ENCODE measurements at regions not wholly inside any gene's neighbourhood (a gene's known extent, or its start where the extent isn't known, plus 50 kb on each side); places are given as distances from the start of the nearest gene placed in this dataset.
"Not testable (repeated sequence)": the region's sequence is repeated elsewhere in the genome, so short reads cannot be mapped to it uniquely, and the experiment has no call there.

DNA sequence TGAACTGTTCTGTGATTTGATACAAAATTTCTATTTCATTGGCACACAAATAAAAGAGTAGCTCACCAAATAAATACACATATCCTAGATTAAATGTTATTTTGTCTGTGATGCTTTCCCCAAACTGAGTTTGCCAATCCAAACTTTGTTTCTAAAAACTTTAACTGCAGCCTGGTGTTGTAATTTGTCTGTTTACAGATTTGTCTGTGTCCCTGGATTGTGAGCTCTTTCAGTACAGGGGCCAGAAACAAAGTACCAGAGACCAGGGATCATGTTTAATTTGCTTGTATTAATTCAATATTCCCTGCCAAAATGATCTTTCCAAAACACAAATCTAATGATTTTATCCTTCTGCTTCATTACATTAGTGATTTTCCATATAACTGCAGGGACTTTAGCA lies 1044.6 kb upstream of the GJE1 start:
- intact Hi-C loops (cut with DNase I): no loop called here
- no peaks in the 10 kb centered on the region for H3K27me3 ChIP-seq (ENCODE audit: control insufficient read depth in 1 of 2, insufficient read depth in 2 of 2, low read length in 1 of 2)
- H3K9me3 ChIP-seq (ENCODE audit: control insufficient read depth, low read length): no peaks in the 10 kb centered on the region
- DNase-seq: no peak
- no peaks in the 10 kb centered on the region for H3K36me3 ChIP-seq (ENCODE audit: control insufficient read depth in 1 of 2, insufficient read depth in 2 of 2, low read length in 1 of 2)
- H3K27ac ChIP-seq (ENCODE audit: low read depth in 1 of 2, low read length in 2 of 2): no peak overlapping the region
- no peaks in the 10 kb centered on the region for H3K4me1 ChIP-seq (ENCODE audit: control insufficient read depth in 1 of 2, insufficient read depth in 2 of 2, low read length in 2 of 2)
- H3K4me3 ChIP-seq (ENCODE audit: low read length in 2 of 2): no peak overlapping the region
- ATAC-seq (ENCODE audit: low FRiP score): no peak

DNA sequence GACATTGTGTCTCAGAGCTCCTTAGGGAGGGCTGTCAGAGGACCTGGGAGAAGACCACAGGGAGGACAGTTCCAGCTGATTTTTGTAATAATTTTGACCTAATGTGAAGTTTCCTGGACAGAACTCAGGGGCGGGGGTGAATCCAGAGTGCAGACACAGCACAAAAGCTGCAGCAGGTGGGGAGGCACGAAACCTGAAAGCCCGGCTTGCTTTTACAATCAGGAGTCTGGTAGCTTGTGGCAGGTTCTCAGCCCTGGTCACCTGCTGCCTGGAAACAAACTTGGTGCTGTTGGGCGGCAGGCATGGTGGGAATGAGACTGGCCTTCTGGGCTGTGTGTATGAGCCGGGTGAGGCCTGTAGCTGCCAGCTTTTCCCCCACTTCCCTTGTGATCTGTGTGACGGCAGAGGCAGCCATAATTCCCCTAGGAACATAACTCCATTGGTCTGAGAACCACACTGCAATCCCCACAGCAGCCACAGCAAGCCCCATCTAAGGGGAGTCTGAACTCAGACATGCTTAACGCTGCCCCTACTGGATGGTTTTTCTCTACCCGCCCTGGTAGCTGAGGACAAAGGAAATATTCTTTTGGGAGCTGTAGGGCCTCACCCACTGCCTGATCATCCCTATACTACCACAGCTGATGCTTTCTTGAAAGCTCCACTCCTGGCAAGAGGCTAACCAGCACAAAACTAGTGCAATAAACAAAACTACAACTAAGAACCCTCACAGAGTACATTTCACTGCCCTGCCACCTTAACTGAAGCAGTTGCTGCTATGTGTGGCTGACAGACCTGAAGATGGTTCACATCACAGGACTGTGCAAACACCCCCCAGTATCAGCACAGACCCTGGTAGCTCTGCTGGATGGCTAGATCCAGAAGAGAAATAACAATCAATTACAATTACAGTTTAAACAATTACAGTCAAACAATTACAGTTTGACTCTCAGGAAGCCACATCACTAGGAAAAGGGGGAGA lies 1055.1 kb upstream of the GJE1 start:
- no peaks in the 10 kb centered on the region for H3K4me1 ChIP-seq (ENCODE audit: control insufficient read depth in 1 of 2, insufficient read depth in 2 of 2, low read length in 2 of 2)
- no peak overlapping the region for H3K4me3 ChIP-seq (ENCODE audit: low read length in 2 of 2)
- no peaks in the 10 kb centered on the region for H3K9me3 ChIP-seq (ENCODE audit: control insufficient read depth, low read length)
- H3K36me3 ChIP-seq (ENCODE audit: control insufficient read depth in 1 of 2, insufficient read depth in 2 of 2, low read length in 1 of 2): no peaks in the 10 kb centered on the region
- 94 to 98% methylated on average over 8 of the region's 8 CpGs for WGBS, 2 donors
- H3K27me3 ChIP-seq (ENCODE audit: control insufficient read depth in 1 of 2, insufficient read depth in 2 of 2, low read length in 1 of 2): no peaks in the 10 kb centered on the region
- ATAC-seq (ENCODE audit: low FRiP score) (no peak), DNase-seq (no peak)
- H3K27ac ChIP-seq (ENCODE audit: low read depth in 1 of 2, low read length in 2 of 2): no peak overlapping the region
- intact Hi-C loops (cut with DNase I): no loop called here

DNA sequence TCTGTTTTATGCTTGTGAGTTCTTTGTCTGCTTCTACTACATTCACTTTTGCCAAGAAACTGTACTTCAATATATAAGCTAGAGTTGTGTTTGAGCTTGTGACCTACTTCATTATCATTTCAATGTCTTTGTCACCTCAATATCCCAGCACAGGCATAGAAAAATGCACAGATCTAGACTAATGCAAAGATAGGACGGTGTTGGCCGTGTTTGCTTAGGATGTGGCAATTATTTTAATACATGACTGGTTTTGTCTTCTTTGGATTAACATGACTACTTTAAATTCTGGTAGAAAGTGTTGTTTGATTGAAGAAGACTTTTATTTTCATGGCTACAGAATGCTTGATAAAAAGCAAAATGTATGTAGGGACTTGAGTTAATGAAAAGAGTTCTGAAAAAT lies 1075.0 kb upstream of the GJE1 start:
- Histone ChIP-seq H3K9me3 (ENCODE audit: control insufficient read depth, low read length) (no peaks in the 10 kb centered on the region), H3K36me3 (ENCODE audit: control insufficient read depth in 1 of 2, insufficient read depth in 2 of 2, low read length in 1 of 2) (no peaks in the 10 kb centered on the region), H3K27ac (ENCODE audit: low read depth in 1 of 2, low read length in 2 of 2) (no peak overlapping the region), H3K4me3 (ENCODE audit: low read length in 2 of 2) (no peak overlapping the region), H3K27me3 (ENCODE audit: control insufficient read depth in 1 of 2, insufficient read depth in 2 of 2, low read length in 1 of 2) (no peaks in the 10 kb centered on the region), H3K4me1 (ENCODE audit: control insufficient read depth in 1 of 2, insufficient read depth in 2 of 2, low read length in 2 of 2) (no peaks in the 10 kb centered on the region)
- intact Hi-C loops (cut with DNase I): no loop called here
- WGBS, 2 donors: 97 to 99% methylated on average over 2 of the region's 2 CpGs
- DNase-seq: no peak
- no peak for ATAC-seq (ENCODE audit: low FRiP score)

DNA sequence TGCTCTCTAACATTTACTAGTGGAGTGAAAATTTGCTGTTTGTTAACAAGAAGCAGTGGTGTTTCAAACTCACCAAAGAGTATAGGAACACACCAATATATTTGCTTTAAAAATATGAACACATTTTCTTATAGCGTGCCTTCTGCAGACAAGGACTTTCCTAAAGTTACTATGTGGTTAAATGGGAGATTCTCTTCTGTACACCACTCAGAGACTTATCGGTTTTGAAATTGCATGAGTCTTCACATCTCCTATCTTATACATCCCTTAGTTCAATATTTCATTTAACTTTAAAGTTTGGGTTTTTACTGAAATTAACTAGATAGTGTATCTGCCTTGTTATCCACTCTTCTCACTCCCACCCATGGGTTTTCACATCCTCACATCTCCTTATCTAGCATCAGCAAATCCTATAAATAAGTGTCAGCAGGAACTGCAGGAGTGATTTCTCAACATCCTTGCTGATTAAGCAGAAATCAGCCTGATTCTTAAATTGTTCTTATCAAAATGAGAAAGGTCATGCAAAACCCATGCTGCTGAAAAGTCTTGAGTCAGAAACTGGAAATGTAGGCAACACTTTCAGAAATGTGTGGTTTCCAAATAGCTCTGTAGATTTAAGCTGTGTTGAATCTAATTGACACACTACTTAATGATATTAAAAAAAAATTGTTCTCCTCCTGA lies 1075.6 kb upstream of the GJE1 start:
- H3K27me3 ChIP-seq (ENCODE audit: control insufficient read depth in 1 of 2, insufficient read depth in 2 of 2, low read length in 1 of 2): no peaks in the 10 kb centered on the region
- H3K4me1 ChIP-seq (ENCODE audit: control insufficient read depth in 1 of 2, insufficient read depth in 2 of 2, low read length in 2 of 2): no peaks in the 10 kb centered on the region
- no peak overlapping the region for H3K27ac ChIP-seq (ENCODE audit: low read depth in 1 of 2, low read length in 2 of 2)
- no peaks in the 10 kb centered on the region for H3K36me3 ChIP-seq (ENCODE audit: control insufficient read depth in 1 of 2, insufficient read depth in 2 of 2, low read length in 1 of 2)
- H3K9me3 ChIP-seq (ENCODE audit: control insufficient read depth, low read length): no peaks in the 10 kb centered on the region
- 88 to 91% methylated on average over 2 of the region's 2 CpGs for WGBS, 2 donors
- intact Hi-C loops (cut with DNase I): no loop called here
- ATAC-seq (ENCODE audit: low FRiP score) (no peak), DNase-seq (no peak)
- no peak overlapping the region for H3K4me3 ChIP-seq (ENCODE audit: low read length in 2 of 2)

DNA sequence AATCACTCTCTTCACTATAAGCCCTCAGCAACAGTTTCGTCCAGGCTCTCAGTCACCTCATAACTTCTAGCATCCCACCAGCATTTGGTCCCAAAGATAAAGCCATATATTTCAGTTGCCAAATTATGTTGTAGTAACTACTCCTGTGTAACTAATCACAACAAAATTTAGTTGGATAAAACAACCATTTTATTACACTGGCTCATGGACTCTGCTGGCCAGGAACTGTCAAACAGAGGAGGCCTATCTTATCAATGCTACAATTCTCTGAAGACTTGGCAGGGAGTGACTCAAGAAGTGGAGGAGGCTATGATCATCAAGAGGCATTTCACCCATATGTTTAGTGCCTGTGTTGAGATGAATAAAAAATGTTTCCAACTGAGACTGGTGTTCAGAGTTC lies 1082.3 kb upstream of the GJE1 start:
- no peak overlapping the region for H3K27ac ChIP-seq (ENCODE audit: low read depth in 1 of 2, low read length in 2 of 2)
- H3K4me1 ChIP-seq (ENCODE audit: control insufficient read depth in 1 of 2, insufficient read depth in 2 of 2, low read length in 2 of 2): no peaks in the 10 kb centered on the region
- no peaks in the 10 kb centered on the region for H3K9me3 ChIP-seq (ENCODE audit: control insufficient read depth, low read length)
- no peaks in the 10 kb centered on the region for H3K36me3 ChIP-seq (ENCODE audit: control insufficient read depth in 1 of 2, insufficient read depth in 2 of 2, low read length in 1 of 2)
- H3K27me3 ChIP-seq (ENCODE audit: control insufficient read depth in 1 of 2, insufficient read depth in 2 of 2, low read length in 1 of 2): no peaks in the 10 kb centered on the region
- WGBS, 2 donors: 11 to 41% methylated on average over 1 of the region's 1 CpG
- H3K4me3 ChIP-seq (ENCODE audit: low read length in 2 of 2): no peak overlapping the region
- intact Hi-C loops (cut with DNase I): no loop called here
- no peak for ATAC-seq (ENCODE audit: low FRiP score)
- DNase-seq: no peak

DNA sequence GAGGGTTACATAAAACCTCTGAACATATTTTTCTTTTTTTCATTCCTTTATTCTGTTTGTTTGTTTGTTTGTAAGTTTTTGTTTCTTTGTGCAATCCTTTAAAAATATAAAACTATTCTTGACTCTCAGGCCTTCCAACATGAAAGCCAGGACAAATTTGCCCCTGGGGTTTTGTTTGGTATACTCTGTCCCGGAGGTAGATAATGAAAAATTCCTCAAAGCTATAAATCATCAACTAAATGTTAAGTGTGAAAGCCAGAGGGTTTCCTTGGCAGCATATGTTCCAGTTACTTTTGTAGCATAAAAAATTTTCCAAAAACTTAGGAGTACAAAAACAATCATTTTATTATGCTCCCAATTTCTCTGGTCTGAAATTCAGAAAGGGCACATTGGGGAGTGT lies 1084.3 kb upstream of the GJE1 start:
- H3K36me3 ChIP-seq (ENCODE audit: control insufficient read depth in 1 of 2, insufficient read depth in 2 of 2, low read length in 1 of 2): no peaks in the 10 kb centered on the region
- intact Hi-C loops (cut with DNase I): no loop called here
- 0 to 1% methylated on average over 1 of the region's 1 CpG for WGBS, 2 donors
- no peaks in the 10 kb centered on the region for H3K9me3 ChIP-seq (ENCODE audit: control insufficient read depth, low read length)
- H3K27me3 ChIP-seq (ENCODE audit: control insufficient read depth in 1 of 2, insufficient read depth in 2 of 2, low read length in 1 of 2): no peaks in the 10 kb centered on the region
- no peak overlapping the region for H3K4me3 ChIP-seq (ENCODE audit: low read length in 2 of 2)
- no peak for ATAC-seq (ENCODE audit: low FRiP score)
- DNase-seq: no peak
- H3K4me1 ChIP-seq (ENCODE audit: control insufficient read depth in 1 of 2, insufficient read depth in 2 of 2, low read length in 2 of 2): no peaks in the 10 kb centered on the region
- H3K27ac ChIP-seq (ENCODE audit: low read depth in 1 of 2, low read length in 2 of 2): no peak overlapping the region

DNA sequence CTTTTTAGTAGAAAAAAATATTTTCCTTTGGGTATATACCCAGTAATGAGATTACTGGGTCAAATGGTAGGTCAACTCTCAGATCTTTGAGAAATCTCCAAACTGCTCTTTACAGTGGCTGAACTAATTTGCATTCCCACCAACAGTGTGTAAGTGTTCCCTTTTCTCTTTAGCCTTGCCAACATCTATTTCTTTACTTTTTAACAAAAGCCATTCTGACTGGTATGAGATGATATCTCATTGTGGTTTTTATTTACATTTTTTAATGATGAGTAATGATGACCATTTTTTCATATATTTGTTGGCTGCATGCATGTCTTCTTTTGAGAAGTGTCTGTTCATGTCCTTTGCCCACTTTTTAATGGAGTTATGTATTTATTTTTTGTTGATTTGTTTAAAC lies 1086.2 kb upstream of the GJE1 start:
- DNase-seq; H3K4me3 ChIP-seq (ENCODE audit: low read length in 2 of 2); H3K36me3 ChIP-seq (ENCODE audit: control insufficient read depth in 1 of 2, insufficient read depth in 2 of 2, low read length in 1 of 2); H3K9me3 ChIP-seq (ENCODE audit: control insufficient read depth, low read length); H3K4me1 ChIP-seq (ENCODE audit: control insufficient read depth in 1 of 2, insufficient read depth in 2 of 2, low read length in 2 of 2); ATAC-seq (ENCODE audit: low FRiP score); H3K27ac ChIP-seq (ENCODE audit: low read depth in 1 of 2, low read length in 2 of 2); H3K27me3 ChIP-seq (ENCODE audit: control insufficient read depth in 1 of 2, insufficient read depth in 2 of 2, low read length in 1 of 2); intact Hi-C loops (cut with DNase I): not testable (repeated sequence)

DNA sequence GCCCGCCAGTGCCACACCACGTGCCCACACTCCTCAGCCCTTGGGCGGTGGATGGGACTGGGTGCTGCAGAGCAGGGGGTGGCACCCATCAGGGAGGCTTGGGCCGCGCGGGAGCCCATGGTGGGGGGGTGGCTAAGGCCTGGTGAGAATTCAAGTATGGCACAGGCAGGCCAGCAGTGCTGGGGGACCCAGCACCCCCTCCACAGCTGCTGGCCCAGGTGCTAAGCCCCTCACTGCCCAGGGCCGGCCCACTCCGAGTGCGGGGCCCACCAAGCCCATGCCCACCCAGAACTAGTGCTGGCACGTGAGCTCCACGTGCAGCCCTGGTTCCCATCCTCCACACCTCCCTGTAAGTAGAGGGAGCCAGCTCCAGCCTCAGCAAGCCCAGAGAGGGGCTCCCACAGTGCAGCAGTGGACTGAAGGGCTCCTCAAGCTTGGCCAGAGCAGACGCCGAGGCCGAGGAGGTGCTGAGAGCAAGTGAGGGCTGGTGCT lies 1091.1 kb upstream of the GJE1 start:
- ATAC-seq (ENCODE audit: low FRiP score) (no peak), DNase-seq (no peak)
- Histone ChIP-seq H3K9me3 (ENCODE audit: control insufficient read depth, low read length) (no peaks in the 10 kb centered on the region), H3K27me3 (ENCODE audit: control insufficient read depth in 1 of 2, insufficient read depth in 2 of 2, low read length in 1 of 2) (no peaks in the 10 kb centered on the region), H3K4me3 (ENCODE audit: low read length in 2 of 2) (no peak overlapping the region), H3K4me1 (ENCODE audit: control insufficient read depth in 1 of 2, insufficient read depth in 2 of 2, low read length in 2 of 2) (no peaks in the 10 kb centered on the region), H3K36me3 (ENCODE audit: control insufficient read depth in 1 of 2, insufficient read depth in 2 of 2, low read length in 1 of 2) (no peaks in the 10 kb centered on the region), H3K27ac (ENCODE audit: low read depth in 1 of 2, low read length in 2 of 2) (no peak overlapping the region)
- 97 to 98% methylated on average over 14 of the region's 14 CpGs for WGBS, 2 donors
- intact Hi-C loops (cut with DNase I): no loop called here
